Omental fat pad (tissue), 3 donors: ENCODE measurements at regions not wholly inside any gene's neighbourhood (a gene's known extent, or its start where the extent isn't known, plus 50 kb on each side); places are given as distances from the start of the nearest gene placed in this dataset.

Source experiments
- ATAC-seq: fragments of 150-250 bp; one replicate; pipeline ENCODE4 v1.9.1; 2016; ENCODE audit warnings: mild to moderate bottlenecking, moderate library complexity; ENCODE audit not compliant: low FRiP score
- DNase-seq: peaks from one replicate; pipeline ENCODE4 v3.0.0-alpha.2; 2019; ENCODE audit warnings: low spot score
- TF ChIP-seq, protein P1 (sequence below), 3 donors: fragments of 450-650 bp; IDR thresholded peaks; one replicate each; pipeline ENCODE4 v1.5.1; 2016 to 2017; ENCODE audit warnings: antibody characterized with exemption in 3 of 3, mild to moderate bottlenecking in 3 of 3, moderate library complexity in 2 of 3

DNA sequence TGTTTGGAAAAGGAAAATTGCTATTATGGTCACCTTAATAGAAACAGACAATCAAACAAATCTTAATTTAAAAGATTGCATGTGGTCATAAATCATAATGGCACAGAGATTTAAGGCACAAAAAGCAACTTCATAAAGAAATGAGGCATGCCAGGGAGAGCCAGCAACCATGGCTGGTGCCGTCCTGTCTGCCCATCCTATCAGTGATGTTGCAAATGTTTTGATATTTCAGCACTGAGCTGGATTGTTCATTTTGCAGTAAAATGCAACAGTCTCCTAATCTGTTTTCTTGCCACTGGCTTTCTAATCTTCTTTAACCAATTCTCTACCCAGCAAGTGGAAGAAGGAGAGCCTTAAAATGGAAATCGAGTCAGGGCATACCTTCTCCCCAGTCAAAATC, 249.8 kb downstream of the SAMD5 start:
- ATAC-seq (no peak), DNase-seq (no peak)
- TF ChIP-seq, protein P1, sequence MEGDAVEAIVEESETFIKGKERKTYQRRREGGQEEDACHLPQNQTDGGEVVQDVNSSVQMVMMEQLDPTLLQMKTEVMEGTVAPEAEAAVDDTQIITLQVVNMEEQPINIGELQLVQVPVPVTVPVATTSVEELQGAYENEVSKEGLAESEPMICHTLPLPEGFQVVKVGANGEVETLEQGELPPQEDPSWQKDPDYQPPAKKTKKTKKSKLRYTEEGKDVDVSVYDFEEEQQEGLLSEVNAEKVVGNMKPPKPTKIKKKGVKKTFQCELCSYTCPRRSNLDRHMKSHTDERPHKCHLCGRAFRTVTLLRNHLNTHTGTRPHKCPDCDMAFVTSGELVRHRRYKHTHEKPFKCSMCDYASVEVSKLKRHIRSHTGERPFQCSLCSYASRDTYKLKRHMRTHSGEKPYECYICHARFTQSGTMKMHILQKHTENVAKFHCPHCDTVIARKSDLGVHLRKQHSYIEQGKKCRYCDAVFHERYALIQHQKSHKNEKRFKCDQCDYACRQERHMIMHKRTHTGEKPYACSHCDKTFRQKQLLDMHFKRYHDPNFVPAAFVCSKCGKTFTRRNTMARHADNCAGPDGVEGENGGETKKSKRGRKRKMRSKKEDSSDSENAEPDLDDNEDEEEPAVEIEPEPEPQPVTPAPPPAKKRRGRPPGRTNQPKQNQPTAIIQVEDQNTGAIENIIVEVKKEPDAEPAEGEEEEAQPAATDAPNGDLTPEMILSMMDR (IDR thresholded peaks at IDR 0.05): no peak

DNA sequence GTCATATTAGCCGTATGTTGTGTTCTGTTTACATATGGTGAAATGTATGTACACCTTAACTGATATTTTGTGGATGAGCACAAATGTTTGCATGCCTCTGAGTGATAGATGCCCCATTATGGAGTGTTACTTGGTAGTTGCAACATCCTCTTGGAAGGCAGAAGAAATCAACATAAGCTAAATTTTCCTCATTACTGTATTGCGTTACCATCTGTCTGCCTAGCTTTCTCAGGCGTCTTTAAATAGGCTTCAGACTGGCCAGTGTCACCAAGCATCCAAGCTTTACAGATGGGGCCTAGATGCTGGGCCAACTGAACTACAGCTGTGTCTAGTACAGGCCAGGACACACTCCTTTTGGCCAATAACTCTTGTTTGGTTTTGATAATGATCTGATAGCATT, 250.6 kb downstream of the SAMD5 start:
- ATAC-seq (no peak), DNase-seq (no peak)
- TF ChIP-seq, protein P1 (IDR thresholded peaks at IDR 0.05): no peak

DNA sequence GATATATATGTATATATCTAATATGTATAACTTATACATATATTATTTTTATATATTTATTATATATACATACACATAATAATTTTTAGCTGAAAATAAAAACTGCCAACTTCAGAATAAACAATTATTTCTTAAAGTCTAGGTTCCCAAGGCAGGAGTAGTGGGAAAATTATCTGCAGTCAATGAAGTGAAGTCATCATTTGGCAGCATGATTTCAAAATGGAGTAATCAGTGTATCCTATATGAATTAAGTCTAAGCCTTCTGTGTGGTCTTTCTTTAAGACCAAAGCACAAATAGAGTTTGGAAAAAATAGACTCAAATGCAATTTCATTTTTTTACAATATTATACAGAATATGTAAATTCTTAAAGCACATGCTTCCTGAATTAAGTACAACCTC, 251.0 kb downstream of the SAMD5 start:
- ATAC-seq: no peak
- TF ChIP-seq, protein P1 (IDR thresholded peaks at IDR 0.05): no peak
- DNase-seq: no peak

DNA sequence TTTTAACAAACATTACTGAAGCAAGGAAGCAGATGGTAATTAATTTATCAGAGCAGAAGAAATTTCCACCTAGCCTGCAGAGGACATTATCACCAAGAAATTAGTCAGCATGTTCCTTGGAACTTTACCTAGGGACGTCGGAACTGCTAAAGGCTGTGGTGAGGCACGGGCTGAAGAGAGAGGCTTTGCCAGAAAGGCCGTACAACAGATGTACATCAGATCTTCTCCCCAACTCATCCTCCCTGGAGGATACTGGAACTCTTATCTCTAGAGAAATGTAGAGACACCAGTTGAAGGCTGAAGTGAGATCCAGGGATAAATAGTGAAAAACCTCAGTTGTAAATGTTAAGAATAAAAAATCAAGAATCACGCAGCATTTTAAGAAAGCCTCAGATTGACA, 257.1 kb downstream of the SAMD5 start:
- ATAC-seq: no peak
- TF ChIP-seq, protein P1 (IDR thresholded peaks at IDR 0.05): no peak
- no peak for DNase-seq

DNA sequence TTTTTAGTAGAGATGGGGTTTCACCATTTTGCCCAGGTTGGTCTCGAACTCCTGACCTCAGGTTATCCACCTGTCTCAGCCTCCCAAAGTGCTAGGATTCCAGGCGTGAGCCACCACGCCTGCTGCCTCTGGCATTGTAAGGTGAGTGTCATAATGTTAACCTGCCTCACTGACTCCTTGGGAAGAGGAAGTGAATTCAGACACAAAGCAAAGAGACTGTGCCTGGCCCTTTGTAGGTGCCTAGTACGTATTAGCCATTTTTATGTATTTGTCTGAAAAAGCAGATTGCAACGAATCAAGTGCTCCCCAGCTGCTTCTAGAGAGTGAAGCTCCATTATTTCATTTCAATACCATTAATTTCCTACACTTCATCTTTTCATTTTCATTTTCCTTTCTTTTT, 260.5 kb downstream of the SAMD5 start:
- ATAC-seq: no peak
- TF ChIP-seq, protein P1 (IDR thresholded peaks at IDR 0.05): no peak
- DNase-seq: no peak

DNA sequence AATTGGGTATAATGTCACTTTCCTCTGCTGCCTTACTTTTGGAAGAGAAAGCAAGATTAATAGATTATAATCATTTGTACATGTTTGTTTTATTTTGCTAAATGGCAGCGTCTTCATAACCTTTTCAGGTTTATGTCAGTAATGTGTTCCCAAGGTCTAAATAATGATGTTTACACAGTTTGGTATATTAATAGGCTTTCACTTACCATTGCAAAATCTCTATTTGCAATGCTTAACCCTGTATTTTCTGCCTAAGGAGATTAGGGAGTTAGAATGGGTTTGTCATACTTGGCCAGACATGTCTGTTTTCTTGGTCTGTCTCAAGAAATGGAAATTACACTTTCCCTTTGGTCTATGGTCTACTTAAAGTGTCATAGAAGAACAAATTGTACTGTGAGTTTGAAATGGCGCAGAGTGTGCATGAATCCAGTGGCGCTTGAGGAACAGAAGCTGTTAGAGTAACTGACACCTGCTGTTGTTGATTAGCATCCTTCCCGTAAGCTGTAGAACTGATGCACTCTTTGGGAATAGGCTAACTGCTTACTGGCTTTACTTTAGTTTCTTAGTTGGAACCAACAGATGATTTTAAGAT, 261.1 kb downstream of the SAMD5 start:
- no peak for ATAC-seq
- TF ChIP-seq, protein P1 (IDR thresholded peaks at IDR 0.05): no peak
- no peak for DNase-seq

DNA sequence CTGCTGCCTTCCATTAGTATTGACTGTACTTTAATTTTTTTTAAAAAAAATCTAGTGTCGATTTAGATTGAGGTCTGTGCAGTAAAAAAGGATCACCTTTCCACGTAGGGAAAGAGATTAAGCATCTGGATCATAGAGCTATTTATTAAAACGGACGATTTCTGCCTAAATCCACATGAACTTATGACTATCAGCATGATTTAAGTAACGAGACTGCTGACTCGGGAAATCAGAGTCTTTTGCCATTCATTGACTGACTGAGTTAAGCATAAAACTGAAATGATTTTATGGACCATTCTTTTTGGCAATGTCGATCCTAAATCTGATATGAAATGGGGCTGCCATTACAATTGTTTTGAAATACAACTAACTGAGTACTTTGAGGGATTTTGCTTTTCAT, 261.7 kb downstream of the SAMD5 start:
- no peak for DNase-seq
- no peak for ATAC-seq
- TF ChIP-seq, protein P1 (IDR thresholded peaks at IDR 0.05): no peak
